ENCODE measurements at regions not wholly inside any gene's neighbourhood (a gene's known extent, or its start where the extent isn't known, plus 50 kb on each side); places are given as distances from the start of the nearest gene placed in this dataset.

DNA sequence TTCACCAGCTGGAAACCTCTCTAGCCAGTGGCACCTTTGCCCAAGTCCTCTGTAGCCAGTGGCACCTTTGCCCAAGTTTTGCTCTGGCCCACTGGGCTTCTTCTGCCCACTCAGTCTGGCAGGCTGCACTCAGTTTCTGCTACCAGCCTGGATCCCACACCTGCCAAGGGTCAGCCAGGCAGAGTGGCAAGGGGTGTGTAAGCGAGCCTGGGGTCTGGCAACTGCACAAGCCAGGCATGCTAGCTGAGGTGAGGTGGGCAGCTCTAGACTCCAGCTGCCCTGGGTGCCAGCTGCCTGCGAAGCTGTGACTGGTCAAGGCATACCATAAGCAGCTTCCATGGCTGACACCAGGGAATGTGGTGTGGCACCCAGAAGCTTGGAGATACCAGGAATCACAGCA is 233.1 kb upstream of the DKK2 start:
- no peaks in the 10 kb centered on the region for H3K36me3 ChIP-seq (ENCODE audit: low read depth)
- H3K27me3 ChIP-seq (ENCODE audit: insufficient read depth, poor library complexity, severe bottlenecking) = no peaks in the 10 kb centered on the region
- H3K27ac ChIP-seq (ENCODE audit: poor library complexity, severe bottlenecking) = no peak overlapping the region
- no peaks in the 10 kb centered on the region for H3K4me1 ChIP-seq (ENCODE audit: insufficient read depth, poor library complexity, severe bottlenecking)
- no peak overlapping the region for H3K4me3 ChIP-seq (ENCODE audit: severe bottlenecking)
- ATAC-seq (ENCODE audit: low read depth) = no peak
- no peak for DNase-seq (ENCODE audit: low spot score)
- no peaks in the 10 kb centered on the region for H3K9me3 ChIP-seq (ENCODE audit: severe bottlenecking)
- TF ChIP-seq CTCF (IDR thresholded peaks at IDR 0.05; ENCODE audit: poor library complexity, severe bottlenecking) = no peak

- no peak for TF ChIP-seq CTCF (IDR thresholded peaks at IDR 0.05; ENCODE audit: poor library complexity, severe bottlenecking)
- no peaks in the 10 kb centered on the region for H3K27me3 ChIP-seq (ENCODE audit: insufficient read depth, poor library complexity, severe bottlenecking)
- DNase-seq (ENCODE audit: low spot score) = no peak
- H3K9me3 ChIP-seq (ENCODE audit: severe bottlenecking) = no peaks in the 10 kb centered on the region
- H3K4me3 ChIP-seq (ENCODE audit: severe bottlenecking) = no peak overlapping the region
- H3K27ac ChIP-seq (ENCODE audit: poor library complexity, severe bottlenecking) = no peak overlapping the region
- H3K36me3 ChIP-seq (ENCODE audit: low read depth) = no peaks in the 10 kb centered on the region
- peaks cover 12% of the 10 kb centered on the region for H3K4me1 ChIP-seq (ENCODE audit: insufficient read depth, poor library complexity, severe bottlenecking)
- ATAC-seq (ENCODE audit: low read depth) = no peak
These were observed 229.7 kb upstream of the DKK2 start for GRCh38 chr4:107265859-107266258.

DNA sequence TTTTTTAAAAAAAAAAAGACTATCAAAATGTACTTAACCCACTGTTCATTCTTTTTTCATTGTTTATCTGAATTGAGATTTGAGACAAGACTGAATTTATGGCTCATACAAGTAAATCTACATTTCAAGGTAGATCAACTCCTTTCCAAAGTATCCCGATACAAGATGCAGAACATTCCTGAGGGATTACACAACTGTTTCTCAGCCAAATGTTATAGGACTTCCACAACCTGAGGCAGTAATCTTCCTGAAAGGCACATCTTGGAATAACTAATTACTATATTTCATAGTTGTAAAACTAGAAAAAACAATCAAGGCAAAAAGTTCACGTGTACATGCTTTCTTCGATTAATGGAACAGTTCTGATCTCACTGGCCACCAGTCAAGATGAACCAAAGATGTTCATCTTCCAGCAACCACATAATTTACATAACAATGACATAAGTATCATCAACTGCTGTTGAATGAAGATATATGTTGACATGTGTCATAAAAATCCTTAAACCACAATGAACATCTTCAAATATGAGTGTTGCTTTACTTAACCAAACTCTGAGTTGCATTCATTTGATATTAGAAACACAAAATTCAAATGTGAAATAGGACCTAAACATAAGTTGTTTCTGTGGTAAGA is 225.2 kb upstream of the DKK2 start:
- Histone ChIP-seq H3K4me3 (ENCODE audit: severe bottlenecking) (no peak overlapping the region), H3K36me3 (ENCODE audit: low read depth) (no peaks in the 10 kb centered on the region), H3K27ac (ENCODE audit: poor library complexity, severe bottlenecking) (peak overlapping the region; percentile 55), H3K27me3 (ENCODE audit: insufficient read depth, poor library complexity, severe bottlenecking) (no peaks in the 10 kb centered on the region), H3K4me1 (ENCODE audit: insufficient read depth, poor library complexity, severe bottlenecking) (peaks cover 25% of the 10 kb centered on the region), H3K9me3 (ENCODE audit: severe bottlenecking) (no peaks in the 10 kb centered on the region)
- ATAC-seq (ENCODE audit: low read depth) (peak; percentile 86), DNase-seq (ENCODE audit: low spot score) (no peak)
- no peak for TF ChIP-seq CTCF (IDR thresholded peaks at IDR 0.05; ENCODE audit: poor library complexity, severe bottlenecking)

DNA sequence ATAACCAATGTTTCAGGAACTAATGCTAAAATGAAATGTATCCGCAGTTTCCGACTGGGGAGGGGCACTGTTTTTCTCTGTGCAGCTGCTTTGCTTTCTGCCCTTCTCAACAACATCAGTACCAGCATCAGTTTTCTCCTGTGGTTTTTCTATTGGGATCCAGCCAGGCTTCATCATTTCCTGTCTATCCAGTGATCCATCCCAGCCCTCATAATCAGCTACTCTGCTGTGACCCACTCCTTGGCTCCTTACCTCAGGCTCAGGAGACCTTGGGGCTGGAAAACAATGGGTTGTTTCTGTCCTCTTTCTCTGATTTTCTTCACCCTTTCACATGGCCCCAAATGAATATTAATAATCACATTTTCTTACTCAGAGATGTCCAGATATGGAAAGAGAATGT is 222.2 kb upstream of the DKK2 start:
- peak; percentile 29 for DNase-seq (ENCODE audit: low spot score)
- H3K27me3 ChIP-seq (ENCODE audit: insufficient read depth, poor library complexity, severe bottlenecking) = no peaks in the 10 kb centered on the region
- no peak overlapping the region for H3K4me3 ChIP-seq (ENCODE audit: severe bottlenecking)
- peaks cover 29% of the 10 kb centered on the region for H3K4me1 ChIP-seq (ENCODE audit: insufficient read depth, poor library complexity, severe bottlenecking)
- ATAC-seq (ENCODE audit: low read depth) = peak; percentile 80
- no peaks in the 10 kb centered on the region for H3K36me3 ChIP-seq (ENCODE audit: low read depth)
- no peak for TF ChIP-seq CTCF (IDR thresholded peaks at IDR 0.05; ENCODE audit: poor library complexity, severe bottlenecking)
- H3K27ac ChIP-seq (ENCODE audit: poor library complexity, severe bottlenecking) = peak overlapping the region; percentile 43
- no peaks in the 10 kb centered on the region for H3K9me3 ChIP-seq (ENCODE audit: severe bottlenecking)

- Histone ChIP-seq H3K27ac (ENCODE audit: poor library complexity, severe bottlenecking) (peak overlapping the region; percentile 13), H3K36me3 (ENCODE audit: low read depth) (no peaks in the 10 kb centered on the region), H3K4me3 (ENCODE audit: severe bottlenecking) (no peak overlapping the region), H3K9me3 (ENCODE audit: severe bottlenecking) (no peaks in the 10 kb centered on the region), H3K27me3 (ENCODE audit: insufficient read depth, poor library complexity, severe bottlenecking) (no peaks in the 10 kb centered on the region), H3K4me1 (ENCODE audit: insufficient read depth, poor library complexity, severe bottlenecking) (peaks cover 17% of the 10 kb centered on the region)
- no peak for TF ChIP-seq CTCF (IDR thresholded peaks at IDR 0.05; ENCODE audit: poor library complexity, severe bottlenecking)
- DNase-seq (ENCODE audit: low spot score) (no peak), ATAC-seq (ENCODE audit: low read depth) (peak; percentile 49)
These were observed 219.5 kb upstream of the DKK2 start for GRCh38 chr4:107255596-107255995.

Measured in RWPE2 (cell line).